HUES6 (cell line): ENCODE measurements at regions not wholly inside any gene's neighbourhood (a gene's known extent, or its start where the extent isn't known, plus 50 kb on each side); places are given as distances from the start of the nearest gene placed in this dataset.
"Not testable (repeated sequence)": the region's sequence is repeated elsewhere in the genome, so short reads cannot be mapped to it uniquely, and the experiment has no call there.

ENCODE experiments used
- H3K27ac ChIP-seq: 2 replicates; pipeline ENCODE4 v1.7.0; 2013; ENCODE audit warnings: low read depth, mild to moderate bottlenecking, low read length, inconsistent platforms
- H3K27me3 ChIP-seq: 2 replicates; pipeline ENCODE4 v1.6.1; 2013; ENCODE audit warnings: low read length; ENCODE audit not compliant: control insufficient read depth, insufficient read depth
- H3K36me3 ChIP-seq: 2 replicates; pipeline ENCODE4 v1.6.1; 2013; ENCODE audit warnings: low read length; ENCODE audit not compliant: control insufficient read depth, insufficient read depth
- H3K4me1 ChIP-seq: 2 replicates; pipeline ENCODE4 v1.6.1; 2013; ENCODE audit warnings: low read length; ENCODE audit not compliant: control insufficient read depth, insufficient read depth
- H3K4me3 ChIP-seq: 2 replicates; pipeline ENCODE4 v1.5.1; 2013; ENCODE audit warnings: low read depth, low read length
- H3K9ac ChIP-seq: one replicate; pipeline ENCODE4 v1.6.1; 2013; ENCODE audit warnings: mild to moderate bottlenecking, low read length
- H3K9me3 ChIP-seq: 2 replicates; pipeline ENCODE4 v1.6.1; 2013; ENCODE audit warnings: low read depth, low read length; ENCODE audit not compliant: control insufficient read depth, insufficient read depth

- no peak overlapping the region for H3K4me3 ChIP-seq
- H3K4me1 ChIP-seq, result peaks cover 4% of the 10 kb centered on the region; the same call in 1 of the 2 replicates
- H3K36me3 ChIP-seq, result no peaks in the 10 kb centered on the region
- H3K9me3 ChIP-seq, result peaks cover 34% of the 10 kb centered on the region
- H3K9ac ChIP-seq, result no peak overlapping the region
- H3K27me3 ChIP-seq, result no peaks in the 10 kb centered on the region
- no peak overlapping the region for H3K27ac ChIP-seq
Measured at GRCh38 chrX:65925592-65925991, 114.3 kb downstream of the VSIG4 start.

DNA sequence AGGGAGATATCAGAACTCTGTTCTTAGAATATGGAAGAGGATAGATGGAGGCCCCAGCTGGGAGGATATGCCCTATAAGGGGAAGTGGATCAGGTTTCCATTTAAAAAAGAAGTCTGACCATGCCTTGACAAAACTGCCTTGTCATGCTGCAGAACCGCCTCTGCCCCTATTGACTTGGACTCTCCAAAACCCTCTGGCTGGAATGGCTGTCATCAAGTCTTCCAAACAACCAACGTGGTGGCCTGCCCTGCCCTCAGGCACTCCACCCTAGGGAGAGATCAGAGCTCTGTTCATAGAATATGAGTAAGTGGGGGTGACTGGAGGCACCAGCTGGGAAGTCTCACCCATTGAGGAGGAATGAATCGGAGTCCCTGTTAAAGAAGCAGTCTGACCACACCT lies 114.9 kb downstream of the VSIG4 start:
- H3K4me1 ChIP-seq, result peaks cover 8% of the 10 kb centered on the region; the same call in 1 of the 2 replicates
- no peak overlapping the region for H3K4me3 ChIP-seq
- peaks cover 40% of the 10 kb centered on the region for H3K9me3 ChIP-seq
- no peaks in the 10 kb centered on the region for H3K36me3 ChIP-seq
- no peak overlapping the region for H3K27ac ChIP-seq
- H3K9ac ChIP-seq, result no peak overlapping the region
- H3K27me3 ChIP-seq, result no peaks in the 10 kb centered on the region

GRCh38 chrX:65921363-65921762 lies 118.5 kb downstream of the VSIG4 start:
- H3K9ac ChIP-seq, result no peak overlapping the region
- H3K36me3 ChIP-seq, result no peaks in the 10 kb centered on the region
- no peak overlapping the region for H3K4me3 ChIP-seq
- H3K27ac ChIP-seq, result peak overlapping the region; percentile 25; the same call in 1 of the 2 replicates
- H3K9me3 ChIP-seq, result peaks cover 31% of the 10 kb centered on the region; the same call in 1 of the 2 replicates
- H3K27me3 ChIP-seq, result no peaks in the 10 kb centered on the region
- H3K4me1 ChIP-seq, result peaks cover 8% of the 10 kb centered on the region; the same call in 1 of the 2 replicates

GRCh38 chrX:65920620-65921019 lies 119.3 kb downstream of the VSIG4 start:
- H3K36me3 ChIP-seq, result no peaks in the 10 kb centered on the region
- no peaks in the 10 kb centered on the region for H3K27me3 ChIP-seq
- H3K27ac ChIP-seq, result peak overlapping the region; percentile 25; the same call in 1 of the 2 replicates
- no peak overlapping the region for H3K4me3 ChIP-seq
- peaks cover 24% of the 10 kb centered on the region; the same call in 1 of the 2 replicates for H3K9me3 ChIP-seq
- peaks cover 8% of the 10 kb centered on the region; the same call in 1 of the 2 replicates for H3K4me1 ChIP-seq
- H3K9ac ChIP-seq, result no peak overlapping the region

- Histone ChIP-seq H3K4me1 (no peaks in the 10 kb centered on the region), H3K9ac (no peak overlapping the region), H3K27ac (no peak overlapping the region), H3K27me3 (no peaks in the 10 kb centered on the region), H3K36me3 (no peaks in the 10 kb centered on the region), H3K9me3 (peaks cover 3% of the 10 kb centered on the region; the same call in 1 of the 2 replicates), H3K4me3 (no peak overlapping the region)
Measured at GRCh38 chrX:65910899-65911298, 129.0 kb downstream of the VSIG4 start.

GRCh38 chrX:65903750-65904149 lies 136.1 kb downstream of the VSIG4 start:
- Histone ChIP-seq H3K27me3 (no peaks in the 10 kb centered on the region), H3K9ac (no peak overlapping the region), H3K4me3 (no peak overlapping the region), H3K4me1 (no peaks in the 10 kb centered on the region), H3K9me3 (peaks cover 13% of the 10 kb centered on the region; the same call in 1 of the 2 replicates), H3K36me3 (no peaks in the 10 kb centered on the region), H3K27ac (no peak overlapping the region)

GRCh38 chrX:65902011-65902410 lies 137.9 kb downstream of the VSIG4 start:
- H3K9me3 ChIP-seq, result peaks cover 18% of the 10 kb centered on the region; the same call in 1 of the 2 replicates
- no peak overlapping the region for H3K27ac ChIP-seq
- H3K36me3 ChIP-seq, result no peaks in the 10 kb centered on the region
- H3K9ac ChIP-seq, result no peak overlapping the region
- H3K4me3 ChIP-seq, result no peak overlapping the region
- H3K27me3 ChIP-seq, result no peaks in the 10 kb centered on the region
- H3K4me1 ChIP-seq, result no peaks in the 10 kb centered on the region

GRCh38 chrX:65900850-65901844 lies 138.7 kb downstream of the VSIG4 start:
- H3K27me3 ChIP-seq, result no peaks in the 10 kb centered on the region
- no peak overlapping the region for H3K9ac ChIP-seq
- no peak overlapping the region for H3K27ac ChIP-seq
- no peak overlapping the region for H3K4me3 ChIP-seq
- no peaks in the 10 kb centered on the region for H3K4me1 ChIP-seq
- H3K36me3 ChIP-seq, result no peaks in the 10 kb centered on the region
- peaks cover 18% of the 10 kb centered on the region; the same call in 1 of the 2 replicates for H3K9me3 ChIP-seq

- H3K27ac ChIP-seq, result no peak overlapping the region
- H3K36me3 ChIP-seq, result no peaks in the 10 kb centered on the region
- no peak overlapping the region for H3K4me3 ChIP-seq
- H3K9me3 ChIP-seq, result peaks cover 9% of the 10 kb centered on the region; the same call in 1 of the 2 replicates
- no peaks in the 10 kb centered on the region for H3K4me1 ChIP-seq
- no peaks in the 10 kb centered on the region for H3K27me3 ChIP-seq
- H3K9ac ChIP-seq, result no peak overlapping the region
Measured at GRCh38 chrX:65894133-65894532, 145.7 kb downstream of the VSIG4 start.

- H3K27ac ChIP-seq, H3K4me3 ChIP-seq, H3K27me3 ChIP-seq, H3K9ac ChIP-seq, H3K36me3 ChIP-seq, H3K9me3 ChIP-seq, H3K4me1 ChIP-seq: not testable (repeated sequence)
Measured at GRCh38 chrX:65891817-65892216, 148.1 kb downstream of the VSIG4 start.

DNA sequence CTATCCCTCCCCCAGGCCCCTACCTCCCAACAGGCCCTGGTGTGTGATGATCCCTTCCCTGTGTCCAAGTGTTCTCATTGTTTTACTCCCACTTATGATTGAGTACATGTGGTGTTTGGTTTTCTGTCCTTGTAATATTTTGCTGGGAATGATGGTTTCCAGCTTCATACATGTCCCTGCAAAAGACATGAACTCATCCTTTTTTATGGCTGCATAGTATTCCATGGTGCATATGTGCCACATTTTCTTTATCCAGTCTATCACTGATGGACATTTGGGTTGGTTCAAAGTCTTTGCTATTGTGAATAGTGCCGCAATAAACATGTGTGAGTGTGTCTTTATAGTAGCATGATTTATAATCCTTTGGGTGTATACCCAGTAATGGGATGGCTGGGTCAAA lies 151.7 kb downstream of the VSIG4 start:
- not testable (repeated sequence) for H3K4me1 ChIP-seq, H3K4me3 ChIP-seq, H3K9me3 ChIP-seq, H3K9ac ChIP-seq, H3K27me3 ChIP-seq, H3K36me3 ChIP-seq, H3K27ac ChIP-seq
